ENCODE measurements at regions not wholly inside any gene's neighbourhood (a gene's known extent, or its start where the extent isn't known, plus 50 kb on each side); places are given as distances from the start of the nearest gene placed in this dataset.
A peak's percentile ranks its signal among the peaks of the same experiment; 100 is the strongest.

DNA sequence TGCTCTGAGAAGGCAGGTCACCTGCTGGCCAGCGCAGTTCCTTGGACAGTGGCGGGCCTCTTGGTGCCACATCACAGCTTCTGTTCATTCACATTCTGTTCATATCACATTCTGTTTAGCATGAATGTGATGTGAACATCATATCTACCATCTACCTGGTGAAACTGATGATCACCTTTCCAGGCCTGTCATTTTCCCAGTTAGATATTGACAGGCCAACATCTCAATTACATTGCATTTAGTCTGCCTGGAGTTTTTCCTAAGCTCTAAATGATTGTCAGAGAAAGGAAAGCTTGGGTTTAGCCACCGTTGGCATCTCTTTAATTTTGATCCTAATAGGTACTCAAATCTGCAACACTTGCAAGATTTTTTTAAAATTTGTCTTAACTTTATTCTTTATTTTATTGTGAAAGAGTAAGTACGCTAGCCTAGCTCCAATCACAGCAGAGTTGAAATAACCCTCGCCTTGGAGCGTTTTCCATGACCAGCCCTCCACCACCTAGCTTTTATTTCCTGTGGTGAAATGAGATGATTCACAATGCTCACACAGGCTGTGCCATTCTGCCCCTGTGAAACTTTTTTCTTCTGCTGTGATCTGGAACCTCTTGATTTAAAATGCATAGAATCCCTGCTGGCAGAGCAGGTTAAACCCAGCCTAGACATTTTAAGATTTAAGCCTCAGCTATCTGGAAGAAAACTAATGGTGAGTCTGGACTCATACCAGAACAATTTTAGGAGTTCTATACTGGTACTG lies 225.0 kb downstream of the ESM1 start:
- Histone ChIP-seq H3K9me3 (no peaks in the 10 kb centered on the region), H3K36me3 (no peaks in the 10 kb centered on the region), H3K27me3 (no peaks in the 10 kb centered on the region), H3K27ac (peak overlapping the region; percentile 52 to 75), H3K4me1 (peaks cover 0 to 20% of the 10 kb centered on the region in 2 donors), H3K4me3 (no peak overlapping the region)
- TF ChIP-seq, protein P1, sequence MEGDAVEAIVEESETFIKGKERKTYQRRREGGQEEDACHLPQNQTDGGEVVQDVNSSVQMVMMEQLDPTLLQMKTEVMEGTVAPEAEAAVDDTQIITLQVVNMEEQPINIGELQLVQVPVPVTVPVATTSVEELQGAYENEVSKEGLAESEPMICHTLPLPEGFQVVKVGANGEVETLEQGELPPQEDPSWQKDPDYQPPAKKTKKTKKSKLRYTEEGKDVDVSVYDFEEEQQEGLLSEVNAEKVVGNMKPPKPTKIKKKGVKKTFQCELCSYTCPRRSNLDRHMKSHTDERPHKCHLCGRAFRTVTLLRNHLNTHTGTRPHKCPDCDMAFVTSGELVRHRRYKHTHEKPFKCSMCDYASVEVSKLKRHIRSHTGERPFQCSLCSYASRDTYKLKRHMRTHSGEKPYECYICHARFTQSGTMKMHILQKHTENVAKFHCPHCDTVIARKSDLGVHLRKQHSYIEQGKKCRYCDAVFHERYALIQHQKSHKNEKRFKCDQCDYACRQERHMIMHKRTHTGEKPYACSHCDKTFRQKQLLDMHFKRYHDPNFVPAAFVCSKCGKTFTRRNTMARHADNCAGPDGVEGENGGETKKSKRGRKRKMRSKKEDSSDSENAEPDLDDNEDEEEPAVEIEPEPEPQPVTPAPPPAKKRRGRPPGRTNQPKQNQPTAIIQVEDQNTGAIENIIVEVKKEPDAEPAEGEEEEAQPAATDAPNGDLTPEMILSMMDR (IDR thresholded peaks at IDR 0.05) = no peak
- DNase-seq (ENCODE audit: low spot score in 2 of 2) = no peak
- intact Hi-C loops (cut with DNase I) = loop anchor here (5.0 kb wide), 2 partner anchors 47 to 58 kb away; no protein-coding TSS in a partner anchor

DNA sequence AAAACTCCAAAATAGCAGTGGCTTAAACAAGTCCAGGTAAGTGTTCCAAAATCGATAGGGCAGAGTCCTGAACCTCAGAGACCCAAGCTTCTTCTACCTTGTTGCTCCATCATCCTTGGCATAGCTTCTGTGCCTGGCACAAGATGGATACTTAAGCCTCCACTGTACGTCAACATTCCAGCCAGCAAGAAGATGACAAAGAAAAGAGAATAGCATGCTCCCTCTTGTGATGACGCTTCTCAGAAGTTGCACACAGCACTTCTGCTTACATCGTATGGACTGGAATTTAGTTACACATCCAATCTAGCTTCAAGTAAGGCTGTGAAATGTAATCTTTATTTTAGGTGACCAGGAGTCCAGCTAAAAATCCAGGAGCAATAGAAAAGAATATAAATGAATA lies 227.4 kb downstream of the ESM1 start:
- Histone ChIP-seq H3K27ac (no peak overlapping the region), H3K4me3 (no peak overlapping the region), H3K27me3 (no peaks in the 10 kb centered on the region), H3K4me1 (peaks cover 0 to 20% of the 10 kb centered on the region in 2 donors), H3K36me3 (no peaks in the 10 kb centered on the region), H3K9me3 (no peaks in the 10 kb centered on the region)
- TF ChIP-seq, protein P1 (IDR thresholded peaks at IDR 0.05) = no peak
- intact Hi-C loops (cut with DNase I) = no loop called here
- DNase-seq (ENCODE audit: low spot score in 2 of 2) = no peak

DNA sequence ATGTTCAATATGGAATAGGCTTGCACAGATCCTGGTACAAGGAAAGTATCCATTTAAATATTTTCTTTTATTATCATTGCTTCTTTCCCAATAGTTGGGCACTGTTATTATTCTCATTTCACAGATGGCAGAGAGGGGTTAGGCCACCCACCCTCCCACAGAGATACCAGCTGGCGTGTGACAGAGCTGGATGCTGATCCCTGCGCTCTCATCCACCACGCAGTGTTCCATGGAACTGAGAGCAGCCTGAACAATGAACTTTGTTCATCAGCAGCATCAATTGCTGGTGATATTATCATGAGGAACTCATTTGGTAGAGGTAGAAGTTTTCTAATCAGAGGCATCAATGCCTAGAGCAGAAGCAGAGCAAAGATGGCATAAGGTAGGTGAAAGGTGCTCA lies 227.9 kb downstream of the ESM1 start:
- DNase-seq (ENCODE audit: low spot score in 2 of 2) = no peak
- TF ChIP-seq, protein P1 (IDR thresholded peaks at IDR 0.05) = no peak
- Histone ChIP-seq H3K4me1 (peaks cover 0 to 20% of the 10 kb centered on the region in 2 donors), H3K4me3 (no peak overlapping the region), H3K27ac (no peak overlapping the region), H3K36me3 (no peaks in the 10 kb centered on the region), H3K9me3 (no peaks in the 10 kb centered on the region), H3K27me3 (no peaks in the 10 kb centered on the region)
- intact Hi-C loops (cut with DNase I) = no loop called here

DNA sequence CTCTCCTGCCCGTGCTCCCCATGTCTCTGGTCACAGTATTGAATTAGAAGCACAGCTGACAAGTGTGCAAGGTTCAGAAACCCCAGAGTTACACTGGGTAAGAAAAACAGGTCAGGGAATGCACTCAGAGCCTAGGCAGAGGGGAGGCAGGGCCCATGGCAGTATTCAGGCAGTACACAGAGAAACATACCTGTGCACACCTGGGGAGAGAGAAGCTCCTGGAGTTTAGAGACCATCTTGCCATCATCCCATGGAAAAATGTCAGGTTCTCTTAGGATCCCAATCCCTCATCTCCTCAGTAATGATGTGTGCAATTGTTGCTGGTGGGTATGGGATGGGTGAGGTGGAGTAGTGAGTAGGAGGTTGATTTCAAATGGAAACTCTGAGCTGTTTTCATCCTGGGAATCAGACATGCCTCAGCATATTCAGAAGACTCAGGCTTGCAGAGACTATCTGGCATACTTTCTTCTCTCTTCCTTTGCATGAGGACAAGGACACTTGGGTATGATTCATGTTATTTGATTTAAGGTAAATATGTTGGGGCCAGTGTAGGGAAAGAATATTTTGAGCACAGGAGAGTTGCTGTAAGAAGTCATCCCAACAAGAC lies 228.5 kb downstream of the ESM1 start:
- intact Hi-C loops (cut with DNase I) = no loop called here
- Histone ChIP-seq H3K9me3 (no peaks in the 10 kb centered on the region), H3K4me1 (peaks cover 0 to 19% of the 10 kb centered on the region in 2 donors), H3K4me3 (no peak overlapping the region), H3K36me3 (no peaks in the 10 kb centered on the region), H3K27me3 (no peaks in the 10 kb centered on the region), H3K27ac (no peak overlapping the region)
- no peak for DNase-seq (ENCODE audit: low spot score in 2 of 2)
- TF ChIP-seq, protein P1 (IDR thresholded peaks at IDR 0.05) = no peak

DNA sequence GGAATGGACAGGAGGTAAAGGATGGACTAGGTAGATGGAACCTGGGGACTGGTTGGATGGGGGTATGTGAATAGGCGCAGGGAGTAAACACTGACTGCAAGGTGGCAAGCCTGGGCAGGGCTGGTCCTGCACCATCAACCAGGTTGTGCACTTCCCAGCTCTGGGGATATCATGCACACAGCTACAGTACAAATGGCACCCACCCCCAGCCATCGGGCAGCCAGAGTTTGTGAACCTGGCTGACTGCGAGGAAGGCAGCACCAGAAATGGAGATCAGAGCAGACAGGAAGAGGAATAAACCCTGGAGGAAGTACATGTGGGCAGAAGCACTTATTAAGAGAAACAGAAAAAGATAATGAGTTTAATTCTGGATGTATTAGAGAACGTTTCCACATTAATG lies 229.1 kb downstream of the ESM1 start:
- intact Hi-C loops (cut with DNase I) = no loop called here
- TF ChIP-seq, protein P1 (IDR thresholded peaks at IDR 0.05) = no peak

More for the DNA sequence above, 229.1 kb downstream of the ESM1 start:
- Histone ChIP-seq H3K27me3 (no peaks in the 10 kb centered on the region), H3K36me3 (no peaks in the 10 kb centered on the region), H3K4me1 (peaks cover 0 to 15% of the 10 kb centered on the region in 2 donors), H3K9me3 (no peaks in the 10 kb centered on the region), H3K27ac (no peak overlapping the region), H3K4me3 (no peak overlapping the region)
- no peak for DNase-seq (ENCODE audit: low spot score in 2 of 2)
